ENCODE measurements at regions not wholly inside any gene's neighbourhood (a gene's known extent, or its start where the extent isn't known, plus 50 kb on each side); places are given as distances from the start of the nearest gene placed in this dataset.

DNA sequence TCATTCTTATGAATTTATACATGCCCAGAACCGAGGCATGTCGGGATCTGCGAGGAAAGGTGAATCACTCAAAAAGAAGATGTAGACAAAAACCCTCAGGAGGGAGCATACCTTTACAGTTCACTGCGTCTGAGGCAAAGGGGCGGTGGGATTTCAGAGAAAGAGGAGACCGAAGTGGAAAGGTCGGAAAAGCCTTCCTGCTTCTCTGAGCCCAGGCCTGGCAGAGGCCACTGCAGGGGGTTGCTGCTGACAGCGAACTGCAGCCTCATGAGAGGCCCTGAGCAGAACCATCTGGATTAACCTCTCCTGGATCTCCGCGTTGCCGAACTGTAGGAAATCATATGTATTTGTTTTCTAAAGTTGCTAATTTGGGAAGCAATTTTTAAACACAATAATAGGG is 713.1 kb upstream of the SOX11 start:
- no peak for TF ChIP-seq YY1 (IDR thresholded peaks at IDR 0.05; ENCODE audit: low read depth, low read length)
- no peak for TF ChIP-seq RAD21 (IDR thresholded peaks at IDR 0.05; ENCODE audit: insufficient read depth, low read depth, low read length)
- TF ChIP-seq CTCF (IDR thresholded peaks at IDR 0.05 in 2 of 3, conservative IDR thresholded peaks at IDR 0.05 in 1 of 3; ENCODE audit: control insufficient read depth in 2 of 3, extremely low read depth in 1 of 3, insufficient read depth in 1 of 3, low read depth in 3 of 3, low read length in 3 of 3), result no peak
- TF ChIP-seq SPI1 (IDR thresholded peaks at IDR 0.05; ENCODE audit: borderline replicate concordance, insufficient read depth, low read depth, low read length), result no peak
- TF ChIP-seq CHD1 (IDR thresholded peaks at IDR 0.05; ENCODE audit: low read depth, low read length), result no peak
- TF ChIP-seq POLR2A (IDR thresholded peaks at IDR 0.05; ENCODE audit: low read depth, low read length), result no peak
- TF ChIP-seq TBL1XR1 (IDR thresholded peaks at IDR 0.05; ENCODE audit: low read depth, low read length), result no peak

Measured in GM12878 (cell line).